Dendritic cell treated with granulocyte-macrophage colony-stimulating factor and Interleukin-4, amounts not matched to agents 40 ng/mL and 50 ng/mL, for 4 days (primary cell): ENCODE measurements at regions not wholly inside any gene's neighbourhood (a gene's known extent, or its start where the extent isn't known, plus 50 kb on each side); places are given as distances from the start of the nearest gene placed in this dataset.

Source experiments
- H3K27ac Mint-ChIP-seq: one replicate; pipeline ENCODE4 v1.8.0; 2022; ENCODE audit warnings: mild to moderate bottlenecking, mixed read lengths
- H3K27me3 Mint-ChIP-seq: one replicate; pipeline ENCODE4 v1.8.0; 2022; ENCODE audit warnings: mild to moderate bottlenecking, mixed read lengths
- H3K36me3 Mint-ChIP-seq: one replicate; pipeline ENCODE4 v1.8.0; 2022; ENCODE audit warnings: low read depth, mixed read lengths
- H3K4me1 Mint-ChIP-seq: one replicate; pipeline ENCODE4 v1.8.0; 2022; ENCODE audit warnings: low read depth, mixed read lengths
- H3K4me3 Mint-ChIP-seq: one replicate; pipeline ENCODE4 v1.8.0; 2022; ENCODE audit warnings: mild to moderate bottlenecking, moderate library complexity, mixed read lengths
- H3K9me3 Mint-ChIP-seq: one replicate; pipeline ENCODE4 v1.8.0; 2022; ENCODE audit warnings: mixed read lengths
- intact Hi-C: fragments of 100-400 bp; cut with micrococcal nuclease; formaldehyde crosslinking; loops from one replicate; pipeline ENCODE4 v1.15.0; 2022

- H3K4me3 Mint-ChIP-seq: no peak overlapping the region
- intact Hi-C loops: no loop called here
- peaks cover 17% of the 10 kb centered on the region for H3K9me3 Mint-ChIP-seq
- H3K4me1 Mint-ChIP-seq: no peaks in the 10 kb centered on the region
- H3K27me3 Mint-ChIP-seq: no peaks in the 10 kb centered on the region
- H3K27ac Mint-ChIP-seq: no peak overlapping the region
- H3K36me3 Mint-ChIP-seq: no peaks in the 10 kb centered on the region
These were observed 81.4 kb downstream of the RERGL start for GRCh38 chr12:18008642-18009041.

- no peak overlapping the region for H3K4me3 Mint-ChIP-seq
- no peaks in the 10 kb centered on the region for H3K36me3 Mint-ChIP-seq
- peaks cover 59% of the 10 kb centered on the region for H3K9me3 Mint-ChIP-seq
- H3K4me1 Mint-ChIP-seq: no peaks in the 10 kb centered on the region
- no peaks in the 10 kb centered on the region for H3K27me3 Mint-ChIP-seq
- intact Hi-C loops: no loop called here
- H3K27ac Mint-ChIP-seq: no peak overlapping the region
These were observed 90.7 kb downstream of the RERGL start for GRCh38 chr12:17999174-17999801.

- no peaks in the 10 kb centered on the region for H3K9me3 Mint-ChIP-seq
- H3K4me3 Mint-ChIP-seq: no peak overlapping the region
- intact Hi-C loops: no loop called here
- no peaks in the 10 kb centered on the region for H3K27me3 Mint-ChIP-seq
- no peaks in the 10 kb centered on the region for H3K4me1 Mint-ChIP-seq
- no peaks in the 10 kb centered on the region for H3K36me3 Mint-ChIP-seq
- H3K27ac Mint-ChIP-seq: no peak overlapping the region
These were observed 97.9 kb downstream of the RERGL start for GRCh38 chr12:17992002-17992656.

- Mint-ChIP-seq H3K4me1 (no peaks in the 10 kb centered on the region), H3K27me3 (no peaks in the 10 kb centered on the region), H3K4me3 (no peak overlapping the region), H3K36me3 (no peaks in the 10 kb centered on the region), H3K27ac (no peak overlapping the region), H3K9me3 (no peaks in the 10 kb centered on the region)
- intact Hi-C loops: no loop called here
These were observed 107.4 kb downstream of the RERGL start for GRCh38 chr12:17982556-17982955.

- no peak overlapping the region for H3K4me3 Mint-ChIP-seq
- intact Hi-C loops: no loop called here
- H3K9me3 Mint-ChIP-seq: no peaks in the 10 kb centered on the region
- H3K27me3 Mint-ChIP-seq: no peaks in the 10 kb centered on the region
- H3K4me1 Mint-ChIP-seq: no peaks in the 10 kb centered on the region
- no peak overlapping the region for H3K27ac Mint-ChIP-seq
- no peaks in the 10 kb centered on the region for H3K36me3 Mint-ChIP-seq
These were observed 113.8 kb downstream of the RERGL start for GRCh38 chr12:17976202-17976601.

- intact Hi-C loops: no loop called here
- no peaks in the 10 kb centered on the region for H3K27me3 Mint-ChIP-seq
- H3K4me3 Mint-ChIP-seq: no peak overlapping the region
- H3K36me3 Mint-ChIP-seq: no peaks in the 10 kb centered on the region
- H3K27ac Mint-ChIP-seq: no peak overlapping the region
- no peaks in the 10 kb centered on the region for H3K4me1 Mint-ChIP-seq
- H3K9me3 Mint-ChIP-seq: no peaks in the 10 kb centered on the region
These were observed 114.2 kb downstream of the RERGL start for GRCh38 chr12:17975763-17976162.

GRCh38 chr12:17975239-17975638, 114.8 kb downstream of the RERGL start:
- intact Hi-C loops: no loop called here
- H3K4me3 Mint-ChIP-seq: no peak overlapping the region
- no peaks in the 10 kb centered on the region for H3K36me3 Mint-ChIP-seq
- H3K27me3 Mint-ChIP-seq: no peaks in the 10 kb centered on the region
- H3K27ac Mint-ChIP-seq: no peak overlapping the region
- no peaks in the 10 kb centered on the region for H3K4me1 Mint-ChIP-seq
- H3K9me3 Mint-ChIP-seq: no peaks in the 10 kb centered on the region

GRCh38 chr12:17971850-17972249, 118.1 kb downstream of the RERGL start:
- intact Hi-C loops: no loop called here
- Mint-ChIP-seq H3K4me3 (no peak overlapping the region), H3K36me3 (no peaks in the 10 kb centered on the region), H3K9me3 (peaks cover 12% of the 10 kb centered on the region), H3K4me1 (no peaks in the 10 kb centered on the region), H3K27me3 (no peaks in the 10 kb centered on the region), H3K27ac (no peak overlapping the region)

- Mint-ChIP-seq H3K4me3 (no peak overlapping the region), H3K27me3 (no peaks in the 10 kb centered on the region), H3K36me3 (no peaks in the 10 kb centered on the region), H3K4me1 (no peaks in the 10 kb centered on the region), H3K27ac (no peak overlapping the region), H3K9me3 (peaks cover 16% of the 10 kb centered on the region)
- intact Hi-C loops: no loop called here
These were observed 135.2 kb downstream of the RERGL start for GRCh38 chr12:17954788-17955187.

- intact Hi-C loops: no loop called here
- Mint-ChIP-seq H3K27me3 (no peaks in the 10 kb centered on the region), H3K9me3 (peaks cover 19% of the 10 kb centered on the region), H3K4me1 (no peaks in the 10 kb centered on the region), H3K27ac (no peak overlapping the region), H3K4me3 (no peak overlapping the region), H3K36me3 (no peaks in the 10 kb centered on the region)
These were observed 139.1 kb downstream of the RERGL start for GRCh38 chr12:17950898-17951297.

- H3K27ac Mint-ChIP-seq: no peak overlapping the region
- intact Hi-C loops: no loop called here
- H3K9me3 Mint-ChIP-seq: peaks cover 19% of the 10 kb centered on the region
- no peaks in the 10 kb centered on the region for H3K36me3 Mint-ChIP-seq
- H3K4me3 Mint-ChIP-seq: no peak overlapping the region
- H3K4me1 Mint-ChIP-seq: no peaks in the 10 kb centered on the region
- H3K27me3 Mint-ChIP-seq: no peaks in the 10 kb centered on the region
These were observed 140.3 kb downstream of the RERGL start for GRCh38 chr12:17949558-17950141.

GRCh38 chr12:17928708-17929366, 161.2 kb downstream of the RERGL start:
- Mint-ChIP-seq H3K9me3 (peaks cover 14% of the 10 kb centered on the region), H3K4me1 (no peaks in the 10 kb centered on the region), H3K27me3 (no peaks in the 10 kb centered on the region), H3K4me3 (no peak overlapping the region), H3K27ac (no peak overlapping the region), H3K36me3 (no peaks in the 10 kb centered on the region)
- intact Hi-C loops: no loop called here

- intact Hi-C loops: no loop called here
- H3K27me3 Mint-ChIP-seq: no peaks in the 10 kb centered on the region
- no peaks in the 10 kb centered on the region for H3K4me1 Mint-ChIP-seq
- H3K9me3 Mint-ChIP-seq: peaks cover 51% of the 10 kb centered on the region
- H3K27ac Mint-ChIP-seq: no peak overlapping the region
- no peaks in the 10 kb centered on the region for H3K36me3 Mint-ChIP-seq
- H3K4me3 Mint-ChIP-seq: no peak overlapping the region
These were observed 172.0 kb downstream of the RERGL start for GRCh38 chr12:17918013-17918412.

- no peaks in the 10 kb centered on the region for H3K27me3 Mint-ChIP-seq
- no peak overlapping the region for H3K27ac Mint-ChIP-seq
- no peaks in the 10 kb centered on the region for H3K36me3 Mint-ChIP-seq
- intact Hi-C loops: no loop called here
- no peak overlapping the region for H3K4me3 Mint-ChIP-seq
- peaks cover 11% of the 10 kb centered on the region for H3K9me3 Mint-ChIP-seq
- H3K4me1 Mint-ChIP-seq: no peaks in the 10 kb centered on the region
These were observed 205.4 kb downstream of the RERGL start for GRCh38 chr12:17884581-17884980.
